ENCODE measurements at regions not wholly inside any gene's neighbourhood (a gene's known extent, or its start where the extent isn't known, plus 50 kb on each side); places are given as distances from the start of the nearest gene placed in this dataset.
"Not testable (repeated sequence)": the region's sequence is repeated elsewhere in the genome, so short reads cannot be mapped to it uniquely, and the experiment has no call there.

DNA sequence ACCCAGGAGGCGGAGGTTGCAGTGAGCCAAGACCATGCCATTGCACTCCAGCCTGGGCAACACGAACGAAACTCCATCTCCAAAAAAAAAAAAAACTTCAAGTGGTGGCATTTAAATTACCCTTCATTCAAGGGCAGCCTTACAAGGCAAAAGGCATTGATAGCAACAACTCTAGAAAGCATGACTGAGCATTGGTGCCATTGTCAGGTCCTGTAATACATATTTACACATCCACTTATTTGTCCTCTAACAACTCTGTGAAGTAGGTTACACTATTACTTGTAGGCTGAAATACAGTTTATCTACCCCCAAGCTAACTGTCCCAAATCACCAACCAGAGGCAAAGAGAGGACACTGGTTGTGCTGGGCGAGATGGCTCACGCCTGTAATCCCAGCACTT lies 52.7 kb upstream of the LARP1 start:
- no peak for DNase-seq

DNA sequence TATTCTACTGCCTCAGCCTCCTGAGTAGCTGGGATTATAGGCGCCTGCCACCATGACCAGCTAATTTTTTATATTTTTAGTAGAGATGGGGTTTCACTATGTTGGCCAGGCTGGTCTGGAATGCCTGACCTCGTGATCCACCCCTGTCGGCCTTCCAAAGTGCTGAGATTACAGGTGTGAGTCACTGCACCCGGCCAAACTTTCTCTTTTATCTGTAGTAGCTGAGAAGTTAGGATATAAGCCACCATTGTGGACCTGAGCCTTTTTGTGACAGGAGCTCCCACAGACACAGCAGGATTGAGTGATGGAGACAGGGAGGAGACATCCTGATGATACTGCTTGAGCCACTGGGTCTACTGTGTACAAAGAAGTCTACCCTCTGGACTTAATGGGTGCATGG lies 53.5 kb upstream of the LARP1 start:
- DNase-seq: not testable (repeated sequence)

DNA sequence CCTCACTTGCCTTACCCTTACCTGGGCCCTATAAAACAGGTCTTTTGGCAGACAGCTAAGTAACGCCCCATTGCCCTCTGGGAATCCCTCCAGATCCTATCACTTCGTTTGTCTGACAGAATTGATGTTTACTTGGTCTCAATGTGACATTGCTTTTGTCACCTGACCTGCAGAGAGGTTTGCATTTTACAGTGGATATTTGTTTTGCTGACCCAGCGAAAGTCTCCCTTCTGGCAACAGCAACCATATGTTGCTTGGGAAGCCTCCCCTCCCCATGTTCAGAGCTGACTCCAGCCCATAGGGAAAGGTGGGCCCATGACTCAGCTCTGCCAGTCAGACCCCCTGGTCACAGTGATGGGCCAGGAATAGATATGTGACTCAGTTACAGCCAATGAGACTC lies 54.0 kb upstream of the LARP1 start:
- DNase-seq: no peak

DNA sequence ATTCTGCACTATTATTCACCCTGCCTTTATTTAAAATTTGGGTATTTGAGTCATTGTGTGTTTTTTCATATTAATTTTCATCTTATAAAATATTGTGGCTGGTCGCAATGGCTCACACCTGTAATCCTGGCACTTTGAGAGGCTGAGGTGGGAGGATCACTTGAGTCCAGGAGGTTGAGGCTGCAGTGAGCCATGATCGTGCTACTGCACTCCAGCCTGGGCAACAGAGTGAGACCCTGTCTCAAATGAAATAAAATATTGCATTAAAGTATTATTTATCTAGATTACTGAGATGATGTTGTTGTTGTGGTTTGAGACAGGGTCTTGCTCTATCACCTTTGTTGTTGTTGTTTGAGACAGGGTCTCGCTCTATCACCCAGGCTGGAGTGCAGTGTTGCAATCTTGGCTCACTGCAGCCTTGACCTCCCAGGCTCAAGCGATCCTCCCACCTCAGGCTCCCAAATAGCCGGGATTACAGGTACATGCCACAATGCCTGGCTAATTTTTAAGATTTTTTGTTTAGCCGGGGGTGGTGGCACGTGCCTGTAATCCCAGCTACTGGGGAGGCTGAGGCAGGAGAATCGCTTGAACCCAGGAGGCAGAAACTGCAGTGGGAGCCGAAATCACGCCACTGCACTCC lies 54.8 kb upstream of the LARP1 start:
- not testable (repeated sequence) for DNase-seq

DNA sequence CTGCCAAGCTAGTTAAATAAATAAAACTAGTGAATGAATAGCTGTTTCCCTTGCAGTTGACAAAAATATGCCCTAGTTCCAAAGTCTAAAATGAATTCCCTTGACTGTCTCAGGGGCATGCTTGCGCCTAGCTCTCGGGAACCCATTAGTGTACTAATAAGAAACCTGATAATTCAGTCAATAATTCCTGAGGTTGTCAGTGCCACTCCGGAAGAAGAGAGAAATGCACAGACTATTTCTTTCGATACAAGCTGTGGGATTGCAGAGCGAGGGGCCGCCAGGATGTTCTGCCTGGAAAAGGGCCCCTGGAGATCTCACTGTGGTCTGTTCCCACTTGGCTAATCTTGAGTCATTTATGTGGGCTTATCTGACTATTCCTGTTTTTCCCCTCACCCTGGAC lies 56.4 kb upstream of the LARP1 start:
- DNase-seq: no peak

DNA sequence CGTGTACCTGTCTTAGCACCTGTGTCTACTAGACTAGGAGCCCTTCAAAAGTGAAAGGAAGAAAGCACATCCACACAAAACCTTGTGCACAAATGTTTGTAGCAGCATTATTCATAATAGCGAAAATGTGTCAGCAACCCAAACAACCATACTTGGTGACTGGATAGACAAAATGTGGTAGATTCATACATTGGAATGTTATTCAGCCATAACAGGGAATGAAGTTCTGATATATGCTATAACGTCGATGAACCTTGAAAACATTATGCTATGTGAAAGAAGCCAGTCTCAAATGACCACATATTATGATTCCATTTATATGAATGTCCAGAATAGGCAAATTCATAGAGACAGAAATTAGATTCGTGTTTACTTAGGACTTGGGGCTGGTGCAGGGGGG lies 57.8 kb upstream of the LARP1 start:
- DNase-seq: no peak

DNA sequence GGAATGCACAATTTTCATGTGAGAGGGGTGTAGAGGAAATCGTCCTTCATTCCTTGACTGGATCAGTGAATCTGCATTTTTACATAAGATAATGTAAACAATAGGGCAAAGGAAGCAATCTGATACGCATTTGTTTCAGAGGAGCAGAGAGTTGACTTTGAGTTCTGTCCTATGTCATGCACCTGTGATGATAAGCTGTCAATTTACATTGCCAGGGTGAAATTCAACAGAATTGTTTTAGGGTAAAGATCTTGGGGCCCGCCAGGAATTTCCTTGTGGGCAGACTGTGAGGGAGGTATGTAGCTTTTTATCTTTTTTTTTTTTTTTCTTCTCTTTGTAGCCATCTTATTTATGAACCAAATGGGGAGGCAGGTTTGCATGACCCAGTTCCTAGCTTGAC lies 58.3 kb upstream of the LARP1 start:
- no peak for DNase-seq

DNA sequence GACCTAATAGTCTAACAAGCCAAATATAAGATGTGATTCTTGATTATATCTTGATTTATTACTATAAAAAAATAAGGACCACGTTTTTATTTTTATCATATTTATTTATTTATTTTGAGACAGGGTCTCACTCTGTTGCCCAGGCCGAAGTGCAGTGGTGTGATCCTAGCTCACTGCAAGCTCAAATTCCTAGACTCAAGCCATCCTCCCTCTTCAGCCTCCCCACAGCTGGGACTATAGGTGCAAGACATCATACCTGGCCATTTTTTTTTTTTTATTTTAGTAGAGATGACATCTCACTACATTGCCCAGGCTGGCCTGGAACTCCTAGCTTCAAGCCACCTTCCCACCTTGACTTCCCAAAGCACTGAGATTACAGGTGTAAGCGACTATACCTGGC lies 61.0 kb upstream of the LARP1 start:
- DNase-seq: no peak

DNA sequence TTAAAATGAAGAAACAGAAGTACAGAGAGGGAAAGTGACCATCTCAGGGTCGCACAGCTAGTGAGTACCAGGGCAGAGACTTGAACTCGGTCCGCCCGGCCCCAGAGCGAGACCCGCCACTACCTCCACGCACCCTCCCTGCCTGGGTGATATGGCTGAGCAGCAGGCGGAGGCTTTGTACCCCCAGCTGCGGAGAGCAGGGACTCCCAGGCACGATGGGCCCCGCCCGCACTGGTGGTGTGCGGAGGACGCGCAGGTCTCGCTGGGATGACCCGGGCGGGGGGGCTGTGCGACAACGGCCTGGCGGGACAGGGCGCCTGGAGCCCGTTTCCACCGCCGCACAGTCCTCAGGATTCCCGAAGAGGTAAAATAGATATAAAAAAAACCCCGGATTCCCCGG lies 64.7 kb upstream of the LARP1 start:
- no peak for DNase-seq

DNA sequence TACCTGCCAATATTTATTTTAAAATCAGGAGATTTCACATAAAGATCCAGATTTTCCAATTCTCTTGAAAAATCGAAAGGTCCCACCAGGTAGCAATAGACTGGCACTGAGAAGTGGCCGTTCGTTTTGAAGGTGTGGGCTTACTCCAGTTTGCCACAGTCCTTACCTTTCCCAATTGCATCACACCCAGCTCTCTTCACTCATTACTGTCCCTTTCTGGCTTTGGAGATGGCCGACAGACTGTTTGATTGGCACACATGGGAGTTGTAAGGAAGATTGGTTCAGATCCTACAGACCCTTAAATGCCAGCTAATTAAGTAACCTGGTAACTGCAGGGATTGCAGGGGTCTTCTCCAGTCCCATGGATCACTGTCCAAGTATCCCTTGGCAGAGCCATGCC lies 68.7 kb upstream of the LARP1 start:
- no peak for DNase-seq

DNA sequence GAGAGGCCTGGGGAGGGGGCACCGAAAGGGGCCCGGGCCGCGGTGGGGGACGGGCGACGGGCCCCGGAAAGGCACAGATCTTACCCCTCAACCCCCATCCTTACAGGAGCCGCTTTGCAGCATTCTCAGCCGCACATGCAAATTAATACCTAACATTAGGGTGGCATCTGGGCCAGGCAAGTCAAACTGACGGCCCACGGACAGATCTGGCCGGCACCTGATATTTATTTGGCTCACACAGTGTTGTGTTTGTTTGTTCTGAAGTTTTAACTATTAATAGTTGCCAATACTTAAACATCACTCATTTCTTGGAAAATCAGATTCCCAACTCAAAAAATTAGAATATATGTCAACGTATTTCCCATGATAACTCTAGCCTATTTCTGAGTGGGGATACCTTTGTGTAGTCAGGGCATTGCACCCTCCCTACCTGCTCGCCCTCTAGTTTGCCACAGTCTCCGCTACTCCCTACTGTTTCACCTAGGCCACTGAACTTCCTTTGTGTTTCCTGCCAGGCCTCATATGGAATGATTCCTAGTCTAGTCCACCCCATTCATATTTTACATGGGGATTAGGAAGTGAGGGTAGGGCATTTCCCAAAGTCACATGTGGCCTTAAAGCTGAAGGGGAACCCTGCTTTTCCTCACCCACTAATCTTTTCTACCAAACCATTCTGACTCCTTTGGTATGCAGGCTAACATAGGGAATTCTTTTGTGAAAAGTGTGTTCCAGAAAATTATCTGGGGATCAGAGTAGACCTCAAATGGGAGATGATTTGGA lies 71.9 kb upstream of the LARP1 start:
- DNase-seq: no peak

DNA sequence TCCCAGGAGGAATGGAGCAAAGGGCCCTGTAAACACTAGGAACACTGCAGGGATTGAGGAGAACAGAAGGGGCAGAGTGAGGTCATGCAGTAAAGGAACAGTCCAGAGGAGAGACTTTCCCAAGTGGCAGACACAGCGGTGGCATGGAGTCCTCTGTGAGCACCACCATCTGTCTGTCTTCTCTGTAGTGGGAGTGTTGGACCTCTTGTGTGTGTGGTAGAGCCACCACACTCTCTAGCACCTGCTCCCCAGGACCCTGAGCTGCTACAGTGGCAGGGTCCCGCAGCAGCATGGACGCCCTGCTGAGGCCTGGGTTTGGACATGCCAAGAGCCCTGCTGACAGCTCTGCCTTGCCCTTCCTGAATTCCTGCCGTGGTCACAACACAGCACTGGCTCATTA lies 75.7 kb upstream of the LARP1 start:
- DNase-seq: no peak

DNA sequence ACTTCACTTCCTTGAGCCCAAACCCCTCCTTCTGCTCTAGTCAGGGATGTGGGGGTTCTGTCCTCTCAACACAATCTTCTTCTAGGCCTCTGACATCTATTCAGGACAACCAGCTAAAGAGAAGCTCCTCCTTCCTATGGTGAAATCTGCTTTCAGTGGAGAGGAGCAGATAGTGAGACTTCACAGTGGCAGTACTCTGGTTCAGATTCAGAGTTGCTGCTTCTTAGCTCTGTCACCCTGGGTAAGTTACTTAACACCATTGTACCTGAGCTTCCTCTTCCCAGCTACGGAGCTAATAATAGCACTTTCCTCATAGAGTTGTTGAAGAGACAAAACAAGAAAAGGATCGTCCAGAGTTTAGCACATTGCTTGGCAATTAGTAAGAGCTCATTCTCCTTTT lies 77.3 kb upstream of the LARP1 start:
- no peak for DNase-seq

DNA sequence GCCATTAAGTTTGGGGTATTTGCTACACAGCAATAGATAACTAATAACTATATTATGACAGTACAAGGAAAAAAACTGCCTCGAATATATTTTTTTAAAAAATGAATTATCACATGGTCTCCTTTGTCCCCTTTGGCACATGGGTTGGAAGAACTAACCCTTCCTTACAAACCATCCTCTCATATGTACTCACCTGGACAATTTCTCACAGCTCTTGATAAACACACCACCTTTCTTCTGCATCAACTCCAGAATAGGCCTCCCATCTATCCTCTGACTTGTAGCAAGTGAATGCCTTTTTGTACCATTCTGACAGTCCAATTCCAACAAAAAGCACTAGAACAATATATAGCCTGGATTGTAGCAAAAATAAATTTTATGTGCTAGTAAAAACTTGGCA lies 78.7 kb upstream of the LARP1 start:
- DNase-seq: no peak

DNA sequence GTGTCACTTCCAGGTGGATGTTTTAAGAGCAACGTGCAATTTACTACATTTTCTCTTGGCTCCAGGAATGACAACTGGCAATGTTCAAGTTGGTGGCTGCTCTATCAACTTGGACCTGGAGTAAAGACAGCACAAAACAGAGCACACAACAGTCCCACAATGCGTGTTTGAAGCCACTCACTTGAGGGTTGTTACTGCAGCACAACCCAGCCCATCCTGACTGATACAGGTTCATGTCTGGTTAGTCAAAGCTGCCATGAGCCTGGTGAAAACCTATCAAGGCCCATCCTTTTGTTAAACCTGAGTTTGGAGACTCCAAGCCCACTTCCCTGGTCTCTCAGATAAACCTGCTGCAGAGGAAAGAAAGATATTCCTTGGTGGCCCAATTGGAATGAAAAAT lies 81.1 kb upstream of the LARP1 start:
- DNase-seq: no peak

DNA sequence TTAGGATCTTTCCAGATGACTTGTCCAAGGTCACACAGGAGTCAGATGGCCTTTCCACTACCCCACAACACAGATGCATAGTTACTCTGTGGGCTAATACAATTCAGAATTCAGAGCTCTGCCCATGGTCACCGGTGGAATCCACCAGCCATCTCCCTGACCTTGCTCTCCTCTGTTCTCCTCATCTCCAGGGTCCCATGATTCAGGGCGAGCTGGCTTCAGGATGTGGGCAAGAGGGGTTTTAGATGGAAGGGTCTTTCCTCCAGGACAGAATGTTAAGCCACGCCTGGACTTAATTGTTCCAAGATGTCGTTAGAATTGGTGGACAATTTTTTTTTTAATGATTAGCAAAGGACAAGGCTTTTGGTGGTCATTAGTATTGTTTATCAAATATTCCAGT lies 81.7 kb upstream of the LARP1 start:
- DNase-seq: no peak

DNA sequence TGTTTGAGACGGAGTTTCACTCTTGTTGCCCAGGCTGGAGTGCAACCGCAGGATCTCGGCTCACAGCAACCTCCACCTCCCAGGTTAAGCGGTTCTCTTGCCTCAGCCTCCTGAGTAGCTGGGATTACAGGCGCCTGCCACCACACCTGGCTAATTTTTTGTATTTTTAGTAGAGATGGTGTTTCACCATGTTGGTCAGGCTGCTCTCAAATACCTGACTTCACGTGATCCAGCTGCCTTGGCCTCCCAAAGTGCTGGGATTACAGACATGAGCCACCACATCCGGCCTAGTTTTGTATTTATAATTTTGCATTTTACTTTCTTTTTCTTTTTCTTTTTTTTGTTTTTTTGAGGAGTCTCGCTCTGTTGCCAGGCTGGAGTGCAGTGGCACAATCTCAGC lies 85.3 kb upstream of the LARP1 start:
- DNase-seq: not testable (repeated sequence)

DNA sequence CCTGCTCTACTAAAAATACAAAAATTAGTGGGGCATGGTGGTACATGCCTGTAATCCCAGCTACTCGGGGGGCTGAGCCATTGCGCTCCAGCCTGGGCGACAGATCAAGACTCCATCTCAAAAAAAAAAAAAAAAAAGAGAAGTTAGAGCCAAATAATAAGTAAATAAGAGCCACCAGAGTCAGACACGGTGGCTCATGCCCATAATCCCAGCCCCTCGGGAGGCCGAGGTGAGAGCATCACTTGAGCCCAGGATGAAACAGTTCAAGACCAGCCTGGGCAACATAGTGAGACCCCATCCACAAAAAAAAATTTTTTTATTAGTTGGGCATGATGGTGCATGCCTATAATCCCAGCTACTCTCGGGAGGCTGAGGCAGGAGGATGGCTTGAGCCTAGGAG lies 85.8 kb upstream of the LARP1 start:
- no peak for DNase-seq

DNA sequence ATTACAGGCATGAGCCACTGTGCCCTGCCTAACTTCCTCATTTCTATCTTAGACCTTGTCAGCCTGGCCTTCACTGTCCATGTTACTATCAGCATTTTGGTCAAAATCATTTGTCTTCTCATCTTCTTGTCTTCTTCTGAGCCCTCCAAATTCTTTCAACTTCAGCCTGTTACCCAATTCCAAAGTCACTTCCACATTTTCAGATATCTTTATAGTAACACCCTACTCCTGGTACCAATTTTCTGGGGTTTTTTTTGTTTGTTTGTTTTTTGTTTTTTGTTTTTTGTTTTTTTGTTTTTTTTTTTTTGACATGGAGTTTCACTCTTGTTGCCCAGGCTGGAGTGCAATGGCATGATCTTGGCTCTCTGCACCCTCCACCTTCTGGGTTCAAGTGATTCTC lies 90.3 kb upstream of the LARP1 start:
- DNase-seq: no peak

DNA sequence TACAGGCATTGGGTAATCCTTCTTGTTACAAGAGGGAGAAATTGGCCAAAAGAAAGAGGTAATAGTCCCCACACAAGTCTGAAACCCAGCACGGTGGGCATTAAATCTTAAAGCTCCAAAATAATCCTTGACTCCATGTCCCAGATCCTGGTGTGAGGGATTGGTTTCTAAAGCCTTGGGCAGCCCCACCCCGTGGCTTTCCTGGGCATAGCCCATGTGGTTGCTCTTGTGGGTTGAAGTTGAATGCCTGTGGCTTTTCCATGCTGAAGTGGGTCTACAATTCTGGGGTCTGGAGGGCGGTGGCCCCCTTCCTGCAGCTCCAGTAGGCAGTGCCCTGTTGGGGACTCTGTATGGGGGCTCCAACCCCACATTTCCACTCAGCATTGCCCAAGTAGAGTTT lies 91.8 kb upstream of the LARP1 start:
- no peak for DNase-seq

DNA sequence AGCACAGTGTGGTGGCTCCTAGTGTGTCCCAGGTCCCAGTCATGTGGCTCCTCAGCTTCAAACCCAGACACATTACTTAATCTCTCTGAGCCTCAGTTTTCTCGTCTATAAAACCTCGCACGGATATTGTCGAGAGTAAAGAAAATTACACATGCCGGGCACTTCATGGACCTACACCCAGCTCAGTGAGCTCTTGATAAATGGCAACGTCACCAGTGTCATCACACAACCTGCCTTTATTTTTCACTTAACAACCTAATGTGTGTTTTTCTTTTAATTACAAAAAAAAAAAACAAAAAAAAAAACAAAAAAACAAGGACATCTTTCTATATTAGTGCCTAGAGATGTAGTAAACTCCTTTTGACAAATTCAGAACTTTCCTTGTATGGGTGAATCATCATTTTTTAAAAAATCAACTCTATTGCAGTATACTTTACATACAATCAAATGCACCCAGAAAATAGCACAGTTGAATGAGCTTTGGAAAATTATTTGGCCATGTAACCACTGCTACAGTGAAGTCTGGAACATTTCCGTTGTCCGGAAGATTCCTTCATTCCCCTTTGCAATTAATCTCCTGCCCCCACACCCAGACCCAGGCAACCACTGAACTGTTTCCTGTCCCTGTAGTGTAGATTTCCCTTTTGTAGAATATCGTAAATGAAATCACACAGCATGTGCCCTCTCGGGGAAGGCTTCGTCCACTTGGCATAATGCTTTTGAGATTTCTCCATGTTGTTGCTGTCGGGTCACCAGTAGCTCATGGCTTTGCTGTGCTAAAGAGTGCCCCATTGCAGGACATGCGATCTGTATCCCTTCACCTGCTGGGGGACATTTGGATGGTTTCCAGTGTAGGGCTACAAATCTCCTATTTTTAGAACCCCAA lies 100.4 kb upstream of the LARP1 start:
- DNase-seq: no peak

DNA sequence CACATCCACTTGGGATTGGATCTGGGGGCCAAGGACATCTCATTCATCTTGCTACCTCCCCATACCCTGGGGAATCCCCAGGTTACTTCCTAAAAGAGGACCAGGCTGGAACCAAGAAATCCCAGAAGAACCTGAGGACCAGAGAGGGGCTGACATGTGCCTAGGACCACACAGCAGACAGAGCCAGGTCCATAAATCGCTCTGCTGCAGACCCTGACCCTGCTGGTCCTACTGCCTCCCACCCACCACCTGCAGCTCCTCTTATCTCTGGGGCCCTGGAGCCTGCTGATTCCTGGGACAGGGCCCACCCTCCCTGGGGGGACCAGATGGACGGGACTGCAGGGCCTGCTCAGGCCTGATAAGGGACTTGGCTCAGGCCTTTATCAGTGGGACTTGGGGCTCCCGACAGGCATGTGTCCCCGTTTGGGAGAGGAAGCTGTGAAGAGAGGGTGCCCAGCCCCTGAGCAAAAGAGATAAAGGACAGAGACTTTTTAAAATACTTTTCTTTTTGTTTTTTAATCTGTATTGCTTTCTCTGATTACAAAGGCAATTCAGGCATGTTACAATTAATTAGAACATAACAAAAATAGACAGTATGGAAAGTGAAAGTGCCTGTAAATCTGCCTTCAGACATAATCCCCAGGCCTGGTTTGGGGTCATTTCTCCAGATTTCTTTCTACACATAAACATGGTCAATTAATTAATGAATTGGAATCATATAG lies 101.3 kb upstream of the LARP1 start:
- DNase-seq: no peak

DNA sequence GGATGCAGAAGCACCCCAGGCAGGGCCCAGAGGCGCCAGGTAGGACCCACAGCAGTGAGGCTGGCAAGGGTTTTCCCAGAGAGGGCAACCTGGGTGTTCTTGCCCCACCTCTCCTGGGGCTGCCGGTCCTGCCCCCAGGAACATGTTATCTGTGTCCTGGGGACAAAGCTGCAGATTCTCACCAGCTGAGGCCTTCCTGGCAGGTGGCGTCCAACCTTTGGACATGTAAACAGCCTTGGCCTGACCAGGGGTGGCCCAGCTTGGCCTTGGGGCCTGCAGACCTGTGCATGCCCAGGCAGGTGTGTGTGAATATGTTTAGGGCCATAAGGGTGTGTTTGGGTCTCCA lies 101.8 kb upstream of the LARP1 start:
- DNase-seq: no peak

Data from activated CD4-positive, alpha-beta T cell treated with anti-CD3 and anti-CD28 coated beads for 4 hours (primary cell).